M059J (cell line): ENCODE measurements at regions not wholly inside any gene's neighbourhood (a gene's known extent, or its start where the extent isn't known, plus 50 kb on each side); places are given as distances from the start of the nearest gene placed in this dataset.
A peak's percentile ranks its signal among the peaks of the same experiment; 100 is the strongest.

Experiments used
- DNase-seq: peaks from one replicate; pipeline ENCODE4 v3.0.0-alpha.2; 2012; ENCODE audit warnings: low read depth

GRCh38 chr10:78617115-78617514 is 451.7 kb upstream of the ZMIZ1 start:
- DNase-seq: no peak

- no peak for DNase-seq
These were observed 451.1 kb upstream of the ZMIZ1 start for GRCh38 chr10:78617631-78618030.

- DNase-seq: no peak
These were observed 450.7 kb upstream of the ZMIZ1 start for GRCh38 chr10:78618050-78618449.

- no peak for DNase-seq
These were observed 449.5 kb upstream of the ZMIZ1 start for GRCh38 chr10:78619115-78619851.

- no peak for DNase-seq
These were observed 448.9 kb upstream of the ZMIZ1 start for GRCh38 chr10:78619896-78620295.

GRCh38 chr10:78620985-78621799 is 447.6 kb upstream of the ZMIZ1 start:
- no peak for DNase-seq

- DNase-seq: peak; percentile 82
These were observed 445.1 kb upstream of the ZMIZ1 start for GRCh38 chr10:78623578-78624215.

GRCh38 chr10:78624791-78625190 is 444.0 kb upstream of the ZMIZ1 start:
- no peak for DNase-seq

GRCh38 chr10:78626471-78626870 is 442.3 kb upstream of the ZMIZ1 start:
- no peak for DNase-seq

GRCh38 chr10:78627254-78627795 is 441.4 kb upstream of the ZMIZ1 start:
- DNase-seq: no peak

GRCh38 chr10:78628976-78629375 is 439.8 kb upstream of the ZMIZ1 start:
- no peak for DNase-seq

GRCh38 chr10:78629773-78630172 is 439.0 kb upstream of the ZMIZ1 start:
- DNase-seq: no peak

GRCh38 chr10:78630944-78631838 is 437.6 kb upstream of the ZMIZ1 start:
- no peak for DNase-seq

GRCh38 chr10:78634389-78634815 is 434.4 kb upstream of the ZMIZ1 start:
- peak; percentile 59 for DNase-seq

- peak; percentile 54 for DNase-seq
These were observed 433.9 kb upstream of the ZMIZ1 start for GRCh38 chr10:78634835-78635234.

GRCh38 chr10:78639629-78640028 is 429.1 kb upstream of the ZMIZ1 start:
- no peak for DNase-seq

- no peak for DNase-seq
These were observed 427.8 kb upstream of the ZMIZ1 start for GRCh38 chr10:78640796-78641636.

GRCh38 chr10:78641693-78642092 is 427.1 kb upstream of the ZMIZ1 start:
- no peak for DNase-seq

- no peak for DNase-seq
These were observed 426.4 kb upstream of the ZMIZ1 start for GRCh38 chr10:78642269-78642816.

- DNase-seq: no peak
These were observed 425.3 kb upstream of the ZMIZ1 start for GRCh38 chr10:78643513-78643912.
